GF-D8 (cell line): ENCODE measurements at regions not wholly inside any gene's neighbourhood (a gene's known extent, or its start where the extent isn't known, plus 50 kb on each side); places are given as distances from the start of the nearest gene placed in this dataset.
"Not testable (repeated sequence)": the region's sequence is repeated elsewhere in the genome, so short reads cannot be mapped to it uniquely, and the experiment has no call there.

Source experiments
- DNase-seq: peaks from one replicate; lab custom pipeline; 2025; lab: John Stamatoyannopoulos, UW

DNA sequence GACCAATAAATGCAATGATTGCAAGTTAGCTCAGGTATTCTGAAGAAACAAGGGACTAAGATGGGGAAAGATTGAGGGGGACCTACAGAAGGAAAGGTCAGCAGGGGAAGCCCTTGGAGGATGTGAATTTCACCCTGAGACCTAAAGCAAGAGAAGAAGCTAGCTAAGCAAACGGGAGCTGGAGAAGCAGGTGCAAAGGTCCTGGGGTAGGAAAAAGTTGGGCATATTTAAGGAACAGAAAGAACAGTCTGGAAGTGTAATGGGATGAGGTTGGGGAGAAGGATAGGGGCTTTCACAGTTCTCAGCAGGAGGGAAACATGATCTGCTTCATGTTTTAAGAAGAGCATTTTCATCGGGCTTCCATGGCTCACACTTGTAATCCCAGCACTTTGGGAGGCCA lies 89.7 kb upstream of the SLC45A1 start:
- no peak for DNase-seq

DNA sequence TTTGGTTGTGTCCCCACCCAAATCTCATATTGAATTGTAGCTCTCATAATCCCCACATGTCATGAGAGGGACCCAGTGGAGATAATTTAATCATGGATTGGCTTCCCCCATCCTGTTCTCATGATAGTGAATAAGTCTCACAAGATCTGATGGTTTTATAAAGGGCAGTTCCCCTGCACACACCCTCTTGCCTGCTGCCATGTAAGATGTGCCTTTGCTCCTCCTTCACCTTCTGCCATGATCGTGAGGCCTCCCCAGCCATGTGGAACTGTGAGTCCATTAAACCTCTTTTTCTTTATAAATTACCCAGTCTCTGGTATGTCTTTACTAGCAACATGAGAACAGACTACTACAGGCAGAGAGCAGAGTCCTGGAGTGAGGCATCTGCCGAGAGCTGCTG lies 90.2 kb upstream of the SLC45A1 start:
- DNase-seq, result not testable (repeated sequence)

DNA sequence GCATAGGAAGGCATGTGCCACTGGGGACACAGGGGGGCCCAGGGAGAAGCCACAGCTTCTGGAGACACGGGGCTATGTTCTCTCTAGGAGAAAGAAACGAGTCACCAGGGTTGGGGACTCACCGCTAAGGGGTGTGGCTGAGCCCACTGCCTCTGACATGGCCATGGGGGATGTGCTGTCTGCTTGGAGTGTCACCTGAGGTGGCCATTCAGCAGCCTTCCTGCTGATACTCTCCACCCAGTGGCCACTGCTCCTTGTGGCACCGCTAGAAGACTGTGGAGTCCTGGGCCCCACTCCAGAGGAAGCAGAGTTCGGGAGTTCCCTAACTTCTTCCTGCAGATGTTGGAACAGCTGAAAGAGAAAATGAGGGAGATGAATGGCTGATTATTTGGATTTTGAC lies 91.2 kb upstream of the SLC45A1 start:
- no peak for DNase-seq

- not testable (repeated sequence) for DNase-seq
Observed at GRCh38 chr1:8226024-8226423, 91.9 kb upstream of the SLC45A1 start.

DNA sequence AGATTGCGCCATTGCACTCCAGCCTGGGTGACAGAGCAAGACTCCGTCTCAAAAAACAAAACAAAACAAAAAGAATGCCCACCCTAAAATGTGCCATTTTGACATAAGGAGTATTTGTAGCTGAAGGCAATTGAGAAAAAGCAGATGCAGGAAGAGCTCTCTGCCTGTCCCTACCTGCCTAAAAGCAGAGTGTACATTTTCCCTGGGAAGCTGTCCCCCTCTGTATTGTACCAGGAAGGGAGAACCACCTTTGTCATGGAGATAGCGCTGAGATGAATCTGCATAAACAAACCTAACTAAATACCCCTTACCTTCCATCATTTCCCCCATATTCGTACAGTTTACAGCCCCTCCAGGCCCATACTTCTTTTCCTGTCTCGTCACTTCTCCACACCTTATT lies 94.4 kb upstream of the SLC45A1 start:
- no peak for DNase-seq

DNA sequence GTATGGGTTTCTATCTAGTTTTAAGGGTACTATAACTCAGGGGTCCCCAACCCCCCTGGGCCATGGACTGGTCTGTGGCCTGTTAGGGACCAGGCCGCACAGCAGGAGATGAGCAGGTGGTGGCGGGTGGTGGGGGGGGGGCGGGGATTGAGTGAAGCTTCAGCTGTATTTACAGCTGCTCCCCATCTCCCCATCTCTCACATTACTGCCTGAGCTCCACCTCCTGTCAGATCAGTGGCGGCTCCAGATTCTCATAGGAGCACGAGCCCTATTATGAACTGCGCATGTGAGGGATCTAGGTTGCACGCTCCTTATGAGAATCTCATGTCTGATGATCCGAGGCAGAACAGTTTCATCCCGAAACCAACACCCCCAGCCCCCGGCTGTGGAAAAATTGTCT lies 95.1 kb upstream of the SLC45A1 start:
- no peak for DNase-seq

DNA sequence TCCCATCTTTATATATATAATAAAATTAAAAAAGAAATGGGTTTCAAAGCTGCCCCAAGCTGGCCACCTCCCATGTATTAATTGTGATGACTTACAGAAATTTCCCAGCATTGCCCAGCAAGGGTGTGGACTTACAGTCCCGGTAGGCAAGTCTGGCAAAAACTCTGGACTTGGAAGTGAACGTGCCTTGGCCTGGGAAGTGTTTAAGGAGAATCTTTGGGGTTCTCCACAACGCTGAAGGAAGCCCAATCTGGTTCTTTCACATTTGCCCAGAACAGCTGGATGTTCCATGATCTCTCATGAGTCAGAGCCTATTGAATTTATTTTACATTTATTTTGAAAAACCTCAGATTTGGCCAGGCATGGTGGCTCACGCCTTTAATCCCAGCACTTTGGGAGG lies 98.4 kb upstream of the SLC45A1 start:
- DNase-seq, result no peak

DNA sequence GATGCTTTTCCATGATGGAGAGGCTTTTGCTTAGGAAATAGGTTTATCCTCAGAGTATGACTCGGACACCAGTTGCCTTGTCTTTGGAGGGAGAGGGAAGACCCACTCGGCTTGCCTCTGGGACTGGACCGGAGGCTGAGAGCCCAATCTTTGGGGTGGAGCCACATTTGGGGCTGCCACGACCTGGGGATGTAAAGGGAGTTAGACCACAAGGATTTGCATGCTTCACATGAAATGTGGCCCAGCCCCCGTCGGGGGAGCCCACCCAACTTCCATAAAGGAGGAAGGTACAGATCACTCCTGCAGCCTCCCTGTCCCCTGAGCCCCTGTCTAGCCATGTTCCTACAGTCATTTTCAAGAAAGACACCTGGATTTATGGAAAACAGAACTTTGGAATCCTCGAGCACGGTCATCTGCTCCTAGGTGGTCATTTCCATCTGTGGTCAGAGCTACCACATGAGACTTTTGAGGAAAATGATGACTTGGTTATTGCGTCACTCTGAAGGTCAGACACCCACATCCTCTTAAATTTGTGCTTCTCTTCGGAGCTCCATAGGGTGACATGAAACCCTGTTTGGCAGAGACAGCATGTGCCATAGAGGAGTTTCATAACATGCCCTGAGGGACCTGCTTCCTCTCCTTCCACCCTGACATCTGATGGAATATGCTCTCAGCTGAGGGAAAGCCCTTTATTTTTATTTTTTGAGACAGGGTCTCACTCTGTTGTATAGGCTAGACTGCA lies 99.4 kb upstream of the SLC45A1 start:
- DNase-seq, result peak; percentile 27

DNA sequence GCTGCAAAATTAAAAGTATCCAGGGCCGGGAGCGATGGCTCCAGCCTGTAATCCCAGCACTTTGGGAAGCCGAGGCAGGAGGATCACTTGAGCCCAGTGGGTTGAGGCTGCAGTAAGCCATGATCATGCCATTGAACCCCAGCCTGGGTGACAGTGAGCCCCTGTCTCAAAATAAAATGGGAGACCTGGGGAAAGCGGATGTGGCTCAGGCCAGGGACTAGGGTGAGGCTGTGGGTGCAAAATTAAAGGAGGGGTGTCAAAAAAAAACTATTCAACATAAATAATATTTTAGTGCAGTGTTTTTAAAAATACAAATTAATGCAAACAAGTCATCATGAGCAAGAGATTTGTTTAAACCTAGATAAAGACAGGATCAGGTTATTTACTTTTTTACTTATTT lies 100.1 kb upstream of the SLC45A1 start:
- no peak for DNase-seq

DNA sequence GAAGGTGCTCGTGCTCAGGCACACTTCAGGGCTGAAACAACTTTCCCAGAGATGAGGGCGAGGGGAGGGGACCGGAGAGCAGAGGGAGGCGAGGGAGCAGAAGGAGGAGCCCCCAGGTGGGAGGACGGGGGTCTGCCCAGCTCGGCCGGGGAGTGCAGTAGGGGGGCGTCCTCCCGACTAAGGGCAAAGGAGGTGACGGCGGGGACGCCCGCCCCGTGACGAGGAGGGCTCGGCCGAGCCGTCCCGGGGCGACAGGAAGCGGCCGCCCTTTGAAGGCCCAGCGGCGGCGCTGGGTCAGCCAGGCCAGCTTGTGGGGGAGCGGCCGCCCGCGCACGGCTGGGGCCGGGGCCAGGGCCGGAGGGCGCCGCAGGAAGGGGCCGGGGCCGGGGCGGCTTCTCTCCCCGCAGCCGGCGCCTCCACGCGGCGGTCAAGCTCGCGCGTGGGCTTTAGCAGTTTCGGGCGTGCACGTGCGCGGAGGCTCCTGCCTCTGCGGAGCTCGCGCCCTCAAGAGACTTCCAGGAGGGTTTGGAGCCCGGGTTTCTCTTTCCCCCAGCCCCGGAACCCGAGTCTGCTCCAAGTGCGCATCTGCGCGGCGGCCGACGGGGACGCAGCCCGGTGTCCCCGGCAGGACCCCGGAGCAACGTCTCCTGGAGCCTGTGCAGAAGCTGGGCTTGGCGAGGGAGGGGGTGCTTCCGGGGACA lies 100.8 kb upstream of the SLC45A1 start:
- DNase-seq, result no peak

DNA sequence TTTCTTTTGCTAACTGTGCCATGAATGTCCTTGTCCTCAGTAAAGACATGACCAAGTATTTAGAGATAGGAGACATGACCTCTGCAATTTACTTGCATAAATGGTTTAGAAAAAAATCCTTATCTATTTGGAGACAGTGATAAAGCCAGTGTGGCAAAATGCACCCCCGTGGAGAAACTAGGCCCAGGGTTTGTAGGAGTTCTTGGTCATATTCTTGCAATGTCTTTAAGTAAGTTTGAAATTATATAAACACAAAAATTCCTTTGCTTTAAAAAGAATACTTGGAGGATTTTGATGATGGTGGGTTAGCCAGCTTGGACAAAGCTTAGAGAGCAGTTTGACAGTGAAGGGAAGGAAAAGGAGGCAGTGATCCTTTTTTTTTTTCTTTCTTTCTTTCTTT lies 101.9 kb upstream of the SLC45A1 start:
- DNase-seq, result no peak

DNA sequence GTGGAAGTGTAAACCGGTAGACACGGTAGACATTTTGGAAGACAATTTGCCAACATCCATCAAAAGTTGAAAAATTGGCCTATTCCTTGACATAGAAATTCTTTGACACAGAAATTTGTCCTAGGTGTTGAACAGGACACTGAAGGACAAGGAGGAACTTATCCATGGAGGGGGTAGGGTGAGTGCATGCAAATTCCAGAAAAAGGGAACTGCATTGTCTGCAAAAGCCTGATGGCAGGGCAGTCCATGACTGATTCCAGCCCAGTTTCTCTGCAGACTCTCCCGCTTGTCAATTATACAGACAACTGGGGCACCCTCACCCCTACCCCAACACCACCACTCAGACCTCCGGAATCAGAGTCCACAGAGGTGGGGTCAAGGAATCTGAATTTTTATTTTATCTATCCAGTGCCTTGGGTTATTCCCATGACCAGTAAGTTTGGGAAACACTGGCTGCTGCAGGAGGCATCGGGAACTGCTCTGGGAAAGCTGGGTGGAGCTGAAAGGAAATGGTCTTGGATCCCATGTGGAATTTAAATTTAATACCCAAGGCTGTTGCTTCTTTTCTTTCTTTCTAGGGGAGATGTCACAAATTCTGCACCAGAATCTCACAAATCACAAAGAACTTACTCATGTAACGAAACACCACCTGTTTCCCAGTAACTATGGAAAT lies 103.3 kb upstream of the SLC45A1 start:
- DNase-seq, result no peak

DNA sequence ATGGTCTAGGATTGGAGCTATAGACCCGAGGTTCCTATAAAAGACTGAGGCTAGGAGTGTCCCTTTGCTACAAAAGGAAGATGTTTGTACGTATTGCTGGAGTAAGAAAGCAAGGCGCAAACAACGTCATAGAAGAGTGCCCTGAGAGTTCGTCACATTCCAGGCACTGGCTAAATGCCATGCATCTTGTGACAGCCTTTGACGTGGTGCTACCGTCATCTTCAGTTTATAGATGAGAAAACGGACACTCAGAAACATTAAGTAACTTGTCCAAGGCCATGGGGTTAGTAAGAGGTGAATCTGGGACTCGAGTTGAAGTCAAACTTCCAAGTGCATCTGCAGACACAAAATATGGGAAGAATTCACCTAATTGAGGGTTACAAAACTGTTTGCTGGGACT lies 104.2 kb upstream of the SLC45A1 start:
- no peak for DNase-seq

DNA sequence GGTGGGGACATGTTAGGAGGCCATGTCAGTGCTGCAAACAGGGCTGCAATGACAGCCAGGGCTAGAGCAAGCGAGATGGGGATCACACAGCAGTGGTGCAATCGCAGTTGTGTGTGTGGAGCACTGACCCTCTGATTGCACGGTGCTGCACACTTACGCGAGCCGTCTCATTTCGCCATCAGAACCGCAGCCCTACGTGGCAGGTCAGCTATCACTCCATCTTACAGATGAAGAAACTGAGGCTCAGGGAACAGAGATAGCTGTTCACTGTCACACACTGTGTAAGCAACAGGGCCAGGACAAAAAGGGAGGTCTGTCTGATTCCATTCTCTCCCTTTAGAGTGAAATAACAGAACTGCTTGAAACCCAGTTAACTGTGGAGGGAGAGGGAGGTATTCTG lies 104.8 kb upstream of the SLC45A1 start:
- no peak for DNase-seq

DNA sequence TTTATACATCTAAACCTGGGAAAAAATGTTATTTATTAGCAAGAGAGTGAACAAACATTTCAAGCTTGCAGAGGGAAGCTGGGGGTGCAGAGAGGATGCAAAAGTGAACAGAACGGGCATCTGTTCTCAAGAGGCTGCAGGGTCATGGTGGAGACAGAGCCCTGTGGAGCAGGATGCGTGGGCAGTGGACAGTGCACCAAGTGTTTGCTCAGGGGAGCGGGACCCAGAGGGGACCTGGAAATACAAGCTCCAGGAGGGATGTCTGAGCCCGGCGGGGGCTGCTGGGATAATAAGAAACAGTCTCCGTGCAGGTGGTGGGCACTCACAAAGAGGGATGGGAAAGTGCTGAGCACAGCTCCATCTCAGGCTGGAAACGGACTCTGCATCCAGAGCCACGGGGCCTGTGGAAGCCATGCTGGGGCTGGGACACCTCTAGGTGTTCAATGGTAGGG lies 105.3 kb upstream of the SLC45A1 start:
- no peak for DNase-seq

- peak; percentile 81 for DNase-seq
Observed at GRCh38 chr1:8211883-8212579, 105.9 kb upstream of the SLC45A1 start.

DNA sequence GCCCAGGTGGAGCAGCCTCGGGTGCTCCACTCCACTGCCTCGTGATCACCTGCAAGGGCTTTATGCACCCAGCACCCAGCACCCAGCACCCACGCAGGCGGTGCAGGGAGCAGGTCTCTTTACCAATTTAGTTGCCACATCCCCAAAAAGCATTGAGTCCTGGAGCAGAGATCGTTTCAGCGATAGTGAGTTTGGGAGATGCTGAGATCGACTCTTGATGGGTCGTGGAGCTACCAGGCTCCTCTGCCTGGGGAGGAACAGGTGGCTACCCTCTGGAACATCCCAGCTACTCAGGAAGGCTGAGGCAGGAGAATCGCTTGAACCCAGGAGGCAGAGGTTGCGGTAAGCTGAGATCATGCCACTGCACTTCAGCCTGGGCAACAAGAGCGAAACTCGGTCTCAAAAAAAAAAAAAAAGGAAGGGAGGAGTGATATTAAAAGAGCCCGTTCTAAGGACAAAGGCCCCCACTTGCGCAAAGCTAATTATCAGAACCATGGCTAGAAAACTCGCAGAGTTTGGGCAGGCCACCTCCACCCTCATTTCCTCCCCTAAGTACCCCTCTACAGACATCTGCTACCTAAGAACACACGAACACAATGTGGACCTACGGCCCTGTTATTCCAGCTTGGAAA lies 106.5 kb upstream of the SLC45A1 start:
- DNase-seq, result peak; percentile 68

DNA sequence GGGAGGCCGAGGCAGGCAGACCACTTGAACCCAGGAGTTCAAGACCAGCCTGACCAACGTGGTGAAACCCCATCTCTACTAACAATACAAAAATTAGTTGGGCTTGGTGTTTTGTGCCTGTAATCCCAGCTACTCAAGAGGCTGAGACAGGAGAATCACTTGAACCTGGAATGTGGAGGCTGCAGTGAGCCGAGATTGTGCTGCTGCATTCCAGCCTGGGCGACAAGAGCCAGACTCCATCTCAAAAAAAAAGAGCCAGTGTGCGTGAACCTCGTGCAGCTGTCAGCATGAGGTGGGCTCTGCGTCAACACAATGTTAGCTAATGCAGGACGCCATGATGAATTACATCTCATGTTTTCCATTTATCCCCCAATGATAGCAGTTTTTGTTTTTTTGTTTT lies 110.7 kb upstream of the SLC45A1 start:
- DNase-seq, result no peak

GRCh38 chr1:8206391-8206790 lies 111.5 kb upstream of the SLC45A1 start:
- DNase-seq, result no peak

- no peak for DNase-seq
Observed at GRCh38 chr1:8205771-8206170, 112.1 kb upstream of the SLC45A1 start.

GRCh38 chr1:8204826-8205225 lies 113.1 kb upstream of the SLC45A1 start:
- no peak for DNase-seq

DNA sequence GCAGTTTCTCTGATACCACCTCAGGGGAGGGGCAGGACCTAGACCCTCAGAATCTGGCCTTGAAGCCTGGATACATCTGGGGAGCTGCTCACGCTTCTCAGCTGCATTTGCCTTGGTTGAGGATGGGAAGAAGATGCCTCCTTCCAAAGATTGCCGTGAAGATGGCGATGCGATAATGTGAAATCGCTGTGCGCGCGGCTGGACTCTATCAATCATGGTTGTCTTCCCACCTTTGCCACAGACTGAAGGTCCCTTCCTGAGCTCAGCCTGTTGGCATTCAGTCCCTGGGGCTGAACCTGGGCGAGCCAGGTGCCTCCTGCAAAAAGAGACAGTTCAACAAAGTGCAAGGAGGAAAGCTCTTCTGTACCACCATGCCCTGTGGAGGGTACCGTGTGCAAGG lies 114.4 kb upstream of the SLC45A1 start:
- no peak for DNase-seq
